B cell (primary cell): ENCODE measurements at regions not wholly inside any gene's neighbourhood (a gene's known extent, or its start where the extent isn't known, plus 50 kb on each side); places are given as distances from the start of the nearest gene placed in this dataset.

ENCODE experiments used
- ATAC-seq: fragments of 200-7000 bp; cut with Tn5 transposase; one replicate; pipeline ENCODE4 v1.10.0; 2021; ENCODE audit warnings: low read depth, mild to moderate bottlenecking, moderate number of reproducible peaks, moderate library complexity
- CTCF ChIA-PET: fragments of 350-600 bp; sonication (Branson Sonifier 250); formaldehyde crosslinking; loops from one replicate; lab custom pipeline; 2021; ENCODE audit warnings: antibody characterized with exemption, inconsistent platforms; lab: Charles Lee
- POLR2A ChIA-PET: fragments of 350-600 bp; sonication (Branson Sonifier 250); formaldehyde crosslinking; loops from one replicate; lab custom pipeline; 2021; ENCODE audit warnings: antibody characterized with exemption; lab: Charles Lee
- DNase-seq: peaks from one replicate; pipeline ENCODE4 v3.0.0; 2013
- H2AFZ ChIP-seq: 2 replicates; pipeline ENCODE4 v1.6.1; 2012; ENCODE audit warnings: mild to moderate bottlenecking, low read depth, low read length; ENCODE audit not compliant: insufficient read depth, poor library complexity, severe bottlenecking
- H3K27ac ChIP-seq, 2 donors: 1 replicate in 1 of 2; 2 replicates in 1 of 2; pipeline ENCODE4 v1.5.1; 2012 to 2013; ENCODE audit warnings: low read length in 2 of 2, mild to moderate bottlenecking in 2 of 2, moderate library complexity in 1 of 2
- H3K27me3 ChIP-seq, 4 experiments: fragments of 200-600 bp in 1 of 4; sonication (generic) in 1 of 4; replicated peaks in 1 of 4; 1 replicate in 2 of 4; 2 replicates in 2 of 4; pipeline versions ENCODE4 v1.6.1 to v1.7.0; 2013 to 2016; ENCODE audit warnings: low read length in 3 of 4, mild to moderate bottlenecking in 2 of 4, mixed read lengths in 1 of 4, moderate library complexity in 1 of 4; ENCODE audit not compliant: insufficient read depth in 4 of 4, control insufficient read depth in 3 of 4; ENCODE audit errors: control extremely low read depth in 1 of 4
- H3K36me3 ChIP-seq, 2 experiments: replicated peaks in 1 of 2; 1 replicate in 1 of 2; 2 replicates in 1 of 2; pipeline versions ENCODE4 v1.6.1 to v1.7.1; 2013; ENCODE audit warnings: low read length in 1 of 2; ENCODE audit not compliant: insufficient read depth in 2 of 2, control insufficient read depth in 1 of 2; ENCODE audit errors: control extremely low read depth in 1 of 2, extremely low read depth in 1 of 2
- H3K4me1 ChIP-seq, 2 donors: fragments of 200-600 bp in 1 of 2; sonication (generic) in 1 of 2; 1 replicate in 1 of 2; 2 replicates in 1 of 2; pipeline versions ENCODE4 v1.5.1 to v1.6.1; 2013 to 2017; ENCODE audit warnings: low read length in 2 of 2; ENCODE audit not compliant: control insufficient read depth in 2 of 2, insufficient read depth in 2 of 2
- H3K4me2 ChIP-seq: replicated peaks from 2 replicates; pipeline ENCODE3; 2012; ENCODE audit warnings: mild to moderate bottlenecking, low read depth, low read length; ENCODE audit not compliant: poor library complexity, severe bottlenecking
- H3K4me3 ChIP-seq, 5 experiments: fragments of 200-600 bp in 1 of 5; sonication (generic) in 1 of 5; 1 replicate in 3 of 5; 2 replicates in 2 of 5; pipeline versions ENCODE4 v1.5.1 to v1.7.0; 2011 to 2016; ENCODE audit warnings: low read length in 4 of 5, mild to moderate bottlenecking in 4 of 5, low read depth in 2 of 5, control low read depth in 1 of 5, moderate library complexity in 1 of 5; ENCODE audit not compliant: insufficient read depth in 1 of 5; ENCODE audit errors: control extremely low read depth in 1 of 5, extremely low read depth in 1 of 5
- H3K79me2 ChIP-seq: fragments of 200-600 bp; sonication (generic); one replicate; pipeline ENCODE4 v1.6.0; 2016; ENCODE audit warnings: low read length; ENCODE audit not compliant: control insufficient read depth, insufficient read depth
- H3K9ac ChIP-seq: fragments of 200-600 bp; sonication (generic); 2 replicates; pipeline ENCODE4 v1.6.1; 2017; ENCODE audit warnings: mild to moderate bottlenecking, low read length, moderate library complexity
- H3K9me3 ChIP-seq, 3 donors: one replicate each; pipeline versions ENCODE4 v1.6.1 to v1.7.1; 2013; ENCODE audit warnings: low read length in 2 of 3; ENCODE audit not compliant: control insufficient read depth in 2 of 3, insufficient read depth in 1 of 3; ENCODE audit errors: control extremely low read depth in 1 of 3
- H4K20me1 ChIP-seq: 2 replicates; pipeline ENCODE4 v1.6.0; 2012; ENCODE audit warnings: mild to moderate bottlenecking, low read length; ENCODE audit not compliant: insufficient read depth, control insufficient read depth, poor library complexity, severe bottlenecking
- H3K27ac Mint-ChIP-seq: one replicate; pipeline ENCODE4 v1.8.0; 2021; ENCODE audit warnings: mixed read lengths
- H3K27me3 Mint-ChIP-seq: one replicate; pipeline ENCODE4 v1.8.0; 2021; ENCODE audit warnings: mixed read lengths
- H3K4me1 Mint-ChIP-seq: one replicate; pipeline ENCODE4 v1.8.0; 2021; ENCODE audit warnings: mixed read lengths
- H3K4me3 Mint-ChIP-seq: one replicate; pipeline ENCODE4 v1.8.0; 2021; ENCODE audit warnings: mixed read lengths
- H3K9me3 Mint-ChIP-seq: one replicate; pipeline ENCODE4 v1.8.0; 2022; ENCODE audit warnings: mixed read lengths; ENCODE audit not compliant: insufficient read depth
- EZH2 ChIP-seq: IDR thresholded peaks from 2 replicates; pipeline ENCODE4 v1.6.1; 2012; ENCODE audit warnings: borderline replicate concordance, low read depth, mild to moderate bottlenecking, moderate library complexity, low read length; ENCODE audit not compliant: insufficient read depth, poor library complexity, severe bottlenecking
- WGBS: methylation state at CpG from one replicate; pipeline ENCODE4 v1.1.5; 2013; ENCODE audit warnings: missing lambda C conversion rate; ENCODE audit not compliant: insufficient coverage; 5-methylcytosine and 5-hydroxymethylcytosine counted together
- intact Hi-C: fragments of 100-400 bp; cut with micrococcal nuclease; formaldehyde crosslinking; loops from one replicate; pipeline ENCODE4 v1.10.0; 2022
- TF ChIP-seq, protein P1 (sequence below): fragments of 200-600 bp; IDR thresholded peaks from one replicate; pipeline ENCODE4 v1.8.0; 2022; ENCODE audit warnings: antibody characterized with exemption, mild to moderate bottlenecking

DNA sequence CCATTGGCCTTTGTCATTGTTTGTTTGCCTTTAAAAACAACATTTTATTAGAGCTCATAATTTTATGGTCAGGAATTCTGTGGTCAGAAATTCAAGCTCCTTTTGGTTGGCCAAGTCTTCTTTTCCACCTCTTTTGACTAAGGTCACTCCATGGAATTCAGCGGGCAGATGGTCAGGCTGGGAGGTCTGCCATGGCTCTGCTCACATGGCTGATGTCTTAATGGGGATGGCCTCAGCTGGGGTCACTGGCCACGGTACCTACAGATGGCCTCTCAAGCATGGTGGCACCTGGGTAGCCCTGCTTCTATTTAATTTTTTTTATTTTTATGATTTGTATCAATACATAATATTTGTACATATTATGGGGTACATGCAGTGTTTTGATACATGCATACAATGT lies 360.8 kb upstream of the MCTP2 start:
- no peaks in the 10 kb centered on the region for H3K9me3 ChIP-seq
- no peaks in the 10 kb centered on the region for H4K20me1 ChIP-seq
- no peak overlapping the region for H3K4me3 Mint-ChIP-seq
- no peaks in the 10 kb centered on the region for H3K79me2 ChIP-seq
- CTCF ChIA-PET: no interaction called here
- POLR2A ChIA-PET: no interaction called here
- H3K27ac ChIP-seq: no peak overlapping the region
- no peaks in the 10 kb centered on the region for H3K4me1 Mint-ChIP-seq
- no peak for ATAC-seq
- H3K36me3 ChIP-seq: no peaks in the 10 kb centered on the region
- no peaks in the 10 kb centered on the region for H3K27me3 ChIP-seq
- no peaks in the 10 kb centered on the region for H3K27me3 Mint-ChIP-seq
- H3K4me3 ChIP-seq: no peak overlapping the region
- no peak overlapping the region for H2AFZ ChIP-seq
- H3K9ac ChIP-seq: no peak overlapping the region
- no peaks in the 10 kb centered on the region for H3K4me1 ChIP-seq
- intact Hi-C loops: no loop called here
- TF ChIP-seq, protein P1, sequence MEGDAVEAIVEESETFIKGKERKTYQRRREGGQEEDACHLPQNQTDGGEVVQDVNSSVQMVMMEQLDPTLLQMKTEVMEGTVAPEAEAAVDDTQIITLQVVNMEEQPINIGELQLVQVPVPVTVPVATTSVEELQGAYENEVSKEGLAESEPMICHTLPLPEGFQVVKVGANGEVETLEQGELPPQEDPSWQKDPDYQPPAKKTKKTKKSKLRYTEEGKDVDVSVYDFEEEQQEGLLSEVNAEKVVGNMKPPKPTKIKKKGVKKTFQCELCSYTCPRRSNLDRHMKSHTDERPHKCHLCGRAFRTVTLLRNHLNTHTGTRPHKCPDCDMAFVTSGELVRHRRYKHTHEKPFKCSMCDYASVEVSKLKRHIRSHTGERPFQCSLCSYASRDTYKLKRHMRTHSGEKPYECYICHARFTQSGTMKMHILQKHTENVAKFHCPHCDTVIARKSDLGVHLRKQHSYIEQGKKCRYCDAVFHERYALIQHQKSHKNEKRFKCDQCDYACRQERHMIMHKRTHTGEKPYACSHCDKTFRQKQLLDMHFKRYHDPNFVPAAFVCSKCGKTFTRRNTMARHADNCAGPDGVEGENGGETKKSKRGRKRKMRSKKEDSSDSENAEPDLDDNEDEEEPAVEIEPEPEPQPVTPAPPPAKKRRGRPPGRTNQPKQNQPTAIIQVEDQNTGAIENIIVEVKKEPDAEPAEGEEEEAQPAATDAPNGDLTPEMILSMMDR: no peak
- no peak for TF ChIP-seq EZH2
- 75% methylated on average over 1 of the region's 2 CpGs for WGBS
- no peak overlapping the region for H3K27ac Mint-ChIP-seq
- no peaks in the 10 kb centered on the region for H3K9me3 Mint-ChIP-seq
- no peak for DNase-seq
- H3K4me2 ChIP-seq: no peak overlapping the region

DNA sequence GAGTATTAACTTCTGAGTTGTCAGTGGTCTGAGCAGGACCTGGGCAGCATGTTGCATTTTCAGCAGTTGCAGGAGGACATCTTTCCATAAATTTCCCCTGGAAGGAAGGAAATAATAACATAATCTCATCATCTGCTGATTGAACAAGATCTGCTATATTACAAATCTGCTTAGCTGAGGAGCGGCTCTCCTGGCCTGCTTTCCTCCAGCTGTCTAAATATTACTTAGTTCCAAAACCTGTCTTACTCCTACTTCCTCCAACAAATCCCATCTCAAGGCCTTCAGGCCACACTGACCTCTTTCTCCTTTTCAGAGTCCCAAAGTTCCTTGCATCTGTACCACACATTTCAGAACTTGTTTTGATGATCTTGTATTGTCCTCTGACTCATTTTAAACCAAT lies 364.4 kb upstream of the MCTP2 start:
- Histone ChIP-seq H3K36me3 (no peaks in the 10 kb centered on the region), H3K9ac (no peak overlapping the region), H3K9me3 (peaks cover 0 to 4% (median 0%) of the 10 kb centered on the region in 3 donors), H3K4me3 (no peak overlapping the region), H4K20me1 (no peaks in the 10 kb centered on the region), H3K27ac (no peak overlapping the region), H3K4me2 (no peak overlapping the region), H3K4me1 (no peaks in the 10 kb centered on the region), H2AFZ (no peak overlapping the region), H3K79me2 (no peaks in the 10 kb centered on the region), H3K27me3 (no peaks in the 10 kb centered on the region)
- DNase-seq: no peak
- no peak for TF ChIP-seq EZH2
- TF ChIP-seq, protein P1: no peak
- 83% methylated on average over 1 of the region's 1 CpG for WGBS
- Mint-ChIP-seq H3K27me3 (no peaks in the 10 kb centered on the region), H3K27ac (no peak overlapping the region), H3K9me3 (no peaks in the 10 kb centered on the region), H3K4me1 (no peaks in the 10 kb centered on the region), H3K4me3 (no peak overlapping the region)
- ChIA-PET CTCF (no interaction called here), POLR2A (no interaction called here)
- no peak for ATAC-seq
- intact Hi-C loops: no loop called here
